HG03159 (cell line): ENCODE measurements at regions not wholly inside any gene's neighbourhood (a gene's known extent, or its start where the extent isn't known, plus 50 kb on each side); places are given as distances from the start of the nearest gene placed in this dataset.

Source experiments
- ATAC-seq: cut with Tn5 transposase; IDR thresholded peaks from one replicate; pipeline ENCODE4 v1.9.1; 2021; ENCODE audit warnings: mild to moderate bottlenecking, moderate library complexity; ENCODE audit not compliant: unreplicated experiment

DNA sequence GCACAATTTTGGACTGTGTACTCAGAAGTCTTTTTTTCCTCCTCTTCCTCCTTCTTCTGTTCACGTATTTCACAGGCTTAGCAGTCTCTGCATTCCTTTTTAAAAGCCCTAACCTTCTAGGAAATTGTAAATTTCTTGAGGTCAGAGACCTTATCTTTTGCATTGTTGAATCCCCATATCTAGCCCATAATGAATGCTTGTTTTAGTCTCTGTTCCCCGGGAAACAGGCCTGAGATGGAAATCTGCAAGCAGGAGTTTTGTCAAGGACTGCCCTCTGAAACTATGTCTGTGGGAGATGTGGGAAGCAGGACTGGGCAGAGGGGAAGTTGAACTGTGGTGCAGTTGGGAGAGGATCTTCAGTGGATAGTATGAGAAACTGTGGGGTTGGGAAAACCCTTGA, 272.2 kb upstream of the DAB1 start:
- ATAC-seq: no peak

DNA sequence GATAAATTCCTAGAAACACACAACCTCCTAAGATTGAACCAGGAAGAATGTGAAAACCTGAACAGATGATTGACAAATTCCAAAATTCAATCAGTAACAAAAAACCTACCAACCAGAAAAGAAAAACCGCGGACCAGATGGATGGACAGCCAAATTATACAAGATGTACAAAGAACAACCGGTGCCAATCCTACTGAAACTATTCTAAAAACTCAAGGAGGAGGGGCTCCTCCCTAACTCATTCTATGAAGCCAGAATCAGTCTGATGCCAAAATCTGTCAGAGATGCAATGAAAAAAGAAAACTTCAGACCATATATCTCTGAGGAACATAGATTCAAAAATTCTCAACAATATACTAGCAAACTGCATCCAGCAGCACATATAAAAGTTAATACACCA, 262.4 kb upstream of the DAB1 start:
- ATAC-seq: no peak

DNA sequence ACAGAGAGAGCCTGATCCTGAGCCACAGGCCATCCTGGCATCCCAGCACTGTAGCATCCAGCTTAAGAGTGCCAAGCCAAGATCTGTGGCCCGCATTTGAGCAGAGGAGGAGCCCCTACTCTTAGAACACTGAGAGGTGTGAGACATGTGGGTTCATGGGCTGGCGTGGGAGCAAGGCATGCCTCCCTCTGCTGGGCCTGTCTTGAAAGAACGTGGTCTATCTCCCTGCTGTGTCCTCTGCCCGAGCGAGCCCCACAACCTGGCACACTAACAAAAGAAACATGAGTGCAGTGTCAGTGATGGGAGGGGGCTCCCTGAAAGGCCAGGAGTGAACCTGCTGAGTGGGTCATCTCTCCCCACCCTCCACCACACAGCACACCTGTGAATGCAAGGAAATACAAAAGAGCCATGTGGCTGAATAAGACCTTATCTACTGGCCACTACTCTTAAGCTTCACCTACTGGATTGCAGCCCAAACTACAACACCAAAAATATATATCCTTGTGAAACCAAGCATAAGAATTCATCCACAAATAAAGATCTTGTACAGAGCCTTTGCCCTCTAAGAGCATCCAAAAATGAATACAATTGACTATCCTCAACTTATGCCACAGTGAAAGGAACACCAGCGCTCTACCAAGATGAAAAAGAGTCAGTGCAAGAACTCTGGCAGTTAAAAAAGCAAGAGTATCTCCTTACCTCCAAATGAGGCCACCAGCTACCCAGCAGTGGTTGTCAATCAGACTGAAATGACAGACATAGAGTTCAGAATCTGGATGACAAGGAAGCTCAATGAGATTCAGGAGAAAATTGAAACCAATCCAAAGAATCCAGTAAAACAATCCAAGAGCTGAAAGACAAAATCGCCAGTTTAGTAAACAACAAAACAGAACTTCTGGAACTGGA, 259.4 kb upstream of the DAB1 start:
- ATAC-seq: no peak

DNA sequence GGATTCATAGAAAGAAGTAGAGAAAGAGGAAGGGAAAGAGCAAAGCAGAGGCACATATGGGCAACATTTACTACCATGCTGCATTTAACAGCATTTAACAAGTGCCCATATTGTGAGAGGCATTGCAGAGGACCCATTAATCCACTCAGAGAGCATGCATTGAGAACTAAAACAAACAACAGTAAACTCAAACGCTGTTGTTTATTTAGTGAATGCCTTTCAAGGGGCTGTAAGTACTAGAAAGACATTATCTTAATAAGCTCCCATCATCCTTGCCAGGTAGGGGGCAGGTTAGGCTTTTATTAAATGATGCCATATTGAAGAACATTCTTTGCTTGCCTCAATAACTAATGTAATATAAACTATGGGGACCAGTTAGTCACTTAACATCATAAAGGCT, 254.3 kb upstream of the DAB1 start:
- no peak for ATAC-seq

DNA sequence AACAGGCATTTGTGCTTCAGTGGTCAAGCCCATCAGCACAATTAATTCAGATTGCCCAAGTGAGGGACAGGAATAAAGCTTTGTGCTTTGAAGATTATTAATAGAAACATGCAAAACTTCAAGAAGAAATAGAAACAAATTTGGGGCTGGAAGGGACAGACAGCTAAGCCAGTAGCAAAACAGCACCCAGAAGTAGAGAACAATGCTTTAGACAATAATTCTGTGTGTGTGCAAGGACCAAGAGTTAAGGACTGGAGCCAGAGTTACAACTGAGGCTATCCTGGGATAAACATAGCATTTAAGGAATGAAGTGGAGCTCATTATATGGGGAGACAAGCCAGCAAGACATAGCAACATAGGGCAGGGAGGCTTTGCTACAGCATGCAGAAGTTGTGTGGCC, 251.9 kb upstream of the DAB1 start:
- no peak for ATAC-seq

DNA sequence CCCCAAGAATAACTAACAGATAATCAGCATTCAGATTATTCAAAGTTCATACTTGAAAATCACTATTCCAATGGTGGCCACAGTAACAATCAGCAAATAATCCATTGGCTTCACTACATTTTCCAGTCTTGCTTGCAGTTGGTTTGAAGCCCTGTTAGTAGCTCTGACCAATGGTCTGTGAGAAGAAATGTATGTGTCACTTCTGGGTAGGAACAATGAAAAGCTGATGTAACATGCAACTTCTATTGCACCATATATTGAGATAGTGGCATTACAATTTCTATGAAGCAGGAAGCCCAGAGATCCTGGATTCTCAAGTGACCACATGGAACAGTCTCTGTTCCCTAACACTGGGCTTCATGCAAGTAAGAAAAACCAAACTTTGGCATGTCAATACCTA, 250.9 kb upstream of the DAB1 start:
- ATAC-seq: no peak

DNA sequence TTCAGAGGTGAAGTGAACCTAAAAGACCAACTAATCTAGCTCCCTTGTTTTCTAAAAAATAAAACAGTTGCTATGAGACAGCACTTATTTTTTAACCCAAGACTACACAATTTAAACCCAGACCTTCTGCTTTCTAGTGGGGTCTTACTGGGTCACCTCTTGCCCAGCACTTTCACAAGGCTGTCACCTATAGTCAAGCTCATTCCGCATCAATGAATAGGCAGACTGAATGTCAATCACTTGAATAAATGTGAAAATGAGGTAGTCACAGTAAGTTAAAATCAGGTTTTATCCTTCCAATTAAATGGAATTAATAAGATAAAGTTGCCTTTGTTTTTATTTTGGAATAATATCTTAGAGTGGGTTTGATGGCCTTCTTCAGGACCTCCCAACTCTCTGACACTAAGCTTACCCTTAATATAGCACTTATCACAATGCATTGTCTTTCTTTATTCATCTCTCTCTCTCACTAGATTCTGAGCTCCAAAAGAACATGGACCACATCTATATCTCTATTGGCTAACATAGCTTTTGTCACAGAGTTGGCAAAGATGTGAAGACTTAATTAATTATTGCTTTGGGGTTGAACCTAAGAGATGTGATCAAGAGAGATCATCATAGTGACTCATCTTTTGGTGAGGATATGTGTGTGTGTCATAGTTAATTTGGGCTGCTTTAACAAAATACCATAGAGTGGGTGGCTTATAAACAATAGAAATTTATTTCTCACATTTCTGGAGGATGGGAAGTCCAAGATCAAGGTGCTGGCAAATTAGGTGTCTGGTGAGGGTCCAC, 248.7 kb upstream of the DAB1 start:
- ATAC-seq: no peak

DNA sequence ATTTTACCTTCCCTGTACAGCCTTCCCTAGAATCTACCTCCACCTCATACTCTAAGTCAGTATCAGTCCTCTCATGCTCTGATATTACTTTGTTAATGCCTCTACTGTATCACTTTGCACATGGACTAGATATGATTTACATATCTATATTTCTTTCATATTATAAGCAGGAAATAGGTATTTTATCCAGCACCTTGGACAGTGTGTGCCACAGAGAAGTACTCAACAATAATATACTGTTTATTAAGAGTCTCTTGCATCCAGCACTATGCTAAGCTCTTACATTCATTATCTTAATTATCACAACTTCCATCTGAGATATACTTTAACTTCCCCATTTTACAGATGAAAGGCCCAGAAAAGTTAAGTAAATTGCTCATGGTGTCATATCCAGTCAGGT, 247.9 kb upstream of the DAB1 start:
- ATAC-seq: no peak

DNA sequence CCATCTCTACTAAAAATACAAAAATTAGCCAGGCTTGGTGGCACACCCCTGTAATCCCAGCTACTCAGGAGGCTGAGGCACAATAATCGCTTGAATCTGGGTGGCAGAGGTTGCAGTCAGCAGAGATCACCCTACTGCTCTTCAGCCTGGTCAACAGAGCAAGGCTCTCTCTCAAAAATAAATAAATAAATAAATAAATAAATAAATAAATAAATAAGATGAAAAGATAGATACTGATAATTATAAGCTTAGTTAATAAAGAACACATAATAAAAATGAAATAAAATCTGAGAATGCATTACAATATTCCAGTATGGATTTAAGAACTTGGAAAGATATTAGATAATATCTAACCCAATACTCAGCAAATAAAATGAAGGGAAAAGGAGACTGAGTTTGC, 235.9 kb upstream of the DAB1 start:
- ATAC-seq: no peak

DNA sequence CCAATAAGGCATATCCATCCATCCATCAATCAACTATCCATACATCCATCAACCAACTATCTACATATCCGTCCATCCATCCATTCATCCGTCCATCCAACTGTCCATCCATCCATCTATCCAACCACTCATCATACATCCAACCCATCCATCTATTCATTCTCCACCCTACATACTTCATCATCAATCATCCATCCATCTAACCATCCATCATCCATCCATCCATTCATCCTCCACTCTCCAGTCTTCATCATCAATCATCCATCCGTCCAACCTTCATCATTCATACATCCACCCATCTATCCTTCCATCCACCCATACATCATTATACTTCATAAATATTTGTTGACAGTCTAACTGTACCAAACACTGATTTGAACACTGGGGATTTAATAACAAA, 231.3 kb upstream of the DAB1 start:
- ATAC-seq: no peak

DNA sequence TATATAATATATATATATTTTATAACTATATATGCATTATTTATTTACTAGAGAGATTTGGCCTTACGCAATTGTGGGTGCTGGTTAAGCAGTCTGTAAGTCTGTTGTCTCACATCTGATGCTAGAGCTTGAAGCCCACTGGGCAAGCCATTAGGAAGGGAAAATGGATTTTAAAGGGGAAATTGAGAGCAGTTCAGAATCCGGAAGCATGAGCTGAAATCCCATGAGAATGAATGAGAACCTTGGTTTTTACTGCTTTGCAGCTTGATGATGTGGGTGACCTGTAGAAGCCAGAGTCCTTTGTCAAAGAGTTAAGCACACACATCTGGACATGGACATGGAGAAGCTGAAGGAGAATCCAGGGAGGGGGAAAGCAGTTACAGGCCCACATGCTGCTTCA, 220.8 kb upstream of the DAB1 start:
- ATAC-seq: no peak

DNA sequence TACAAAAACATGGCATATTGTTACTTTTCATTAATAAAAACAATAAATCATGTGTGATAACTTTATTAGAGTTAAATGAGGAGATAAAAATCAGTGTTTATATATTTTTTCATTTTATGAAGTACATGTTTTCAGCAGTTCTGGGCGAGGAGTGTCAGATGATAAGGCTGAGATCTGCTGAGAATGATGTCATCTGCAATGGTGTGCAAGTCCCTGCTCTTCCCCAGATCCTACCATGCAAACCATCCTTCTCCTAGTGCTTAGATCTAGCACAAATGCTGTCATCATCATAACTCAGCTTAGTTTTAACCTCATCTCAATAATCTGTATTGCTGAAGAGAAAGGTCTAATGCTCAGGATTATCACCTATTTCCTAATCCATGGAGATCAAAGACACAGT, 214.4 kb upstream of the DAB1 start:
- ATAC-seq: no peak

DNA sequence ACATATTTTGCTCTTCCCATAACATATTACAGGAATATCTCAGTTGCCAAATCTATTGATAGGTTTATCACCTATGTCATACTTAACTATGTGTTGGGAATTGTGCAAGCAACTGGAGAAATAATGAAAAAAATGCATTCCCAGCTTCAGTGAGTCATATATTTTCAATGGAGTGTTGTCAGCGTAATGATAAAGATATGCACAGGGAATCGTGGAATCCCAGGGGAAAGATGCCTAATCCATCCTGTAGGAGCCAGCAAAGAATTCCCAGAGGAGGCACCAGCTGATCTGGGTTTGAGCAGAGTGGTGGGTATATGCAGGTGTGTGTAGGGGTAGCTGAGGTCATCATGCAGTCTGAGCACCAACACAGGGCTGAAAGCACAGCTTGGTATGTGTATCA, 213.3 kb upstream of the DAB1 start:
- no peak for ATAC-seq

DNA sequence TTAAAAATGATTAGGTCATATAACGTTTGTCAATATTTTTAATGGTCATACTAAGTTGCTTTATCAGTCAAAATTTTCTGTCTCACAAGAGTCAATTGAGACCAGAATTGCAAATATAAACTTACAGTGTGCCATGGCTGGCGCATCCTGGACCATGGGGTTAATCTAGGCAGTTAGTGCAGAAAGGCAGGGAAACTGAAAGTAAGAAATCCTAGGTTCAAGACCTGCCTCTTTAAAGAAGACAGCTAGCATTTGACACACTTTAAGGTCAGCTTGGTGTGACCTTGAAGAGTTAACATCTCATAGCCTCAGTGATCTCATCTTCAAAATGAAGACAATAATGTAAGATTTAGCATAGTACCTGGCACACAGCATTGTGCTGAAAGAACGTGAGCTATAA, 210.0 kb upstream of the DAB1 start:
- no peak for ATAC-seq

DNA sequence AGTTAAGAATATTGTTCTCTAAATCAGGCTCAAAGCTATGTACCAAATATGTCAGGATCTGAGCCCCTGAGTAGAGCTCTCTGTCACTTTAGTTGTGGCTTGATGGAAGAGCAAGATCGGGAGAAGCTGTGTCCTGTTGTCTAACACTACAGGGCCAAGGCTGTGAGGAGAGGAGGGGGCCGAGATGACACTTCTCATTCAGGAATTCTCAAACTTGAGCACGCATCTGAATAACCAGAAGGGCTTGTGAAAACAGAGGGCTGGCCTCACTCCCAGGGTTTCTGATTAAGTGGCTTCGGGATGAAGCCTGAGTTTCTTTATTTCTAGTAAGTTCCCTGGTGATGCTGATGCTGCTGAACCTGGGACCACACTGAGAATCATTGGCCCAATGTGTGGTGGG, 209.2 kb upstream of the DAB1 start:
- ATAC-seq: no peak

DNA sequence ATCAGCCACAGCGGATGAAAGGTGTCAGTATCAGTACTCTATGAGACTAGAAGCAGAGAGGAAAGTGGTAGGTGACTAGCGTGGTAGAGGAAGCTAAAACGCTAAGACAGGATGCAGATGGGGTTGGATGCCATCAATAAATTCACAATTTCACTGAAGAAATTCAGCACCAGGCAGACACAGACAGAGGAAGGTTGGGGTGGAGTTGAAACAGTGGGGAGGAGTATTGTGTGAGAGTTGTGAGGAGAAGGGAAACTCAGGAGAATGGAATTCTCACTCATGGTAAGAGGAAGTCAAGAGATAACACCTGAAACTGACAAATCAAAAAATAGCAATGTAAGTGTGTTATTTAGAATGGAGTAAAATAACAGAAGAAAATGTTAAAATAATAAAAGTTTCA, 208.5 kb upstream of the DAB1 start:
- ATAC-seq: no peak

DNA sequence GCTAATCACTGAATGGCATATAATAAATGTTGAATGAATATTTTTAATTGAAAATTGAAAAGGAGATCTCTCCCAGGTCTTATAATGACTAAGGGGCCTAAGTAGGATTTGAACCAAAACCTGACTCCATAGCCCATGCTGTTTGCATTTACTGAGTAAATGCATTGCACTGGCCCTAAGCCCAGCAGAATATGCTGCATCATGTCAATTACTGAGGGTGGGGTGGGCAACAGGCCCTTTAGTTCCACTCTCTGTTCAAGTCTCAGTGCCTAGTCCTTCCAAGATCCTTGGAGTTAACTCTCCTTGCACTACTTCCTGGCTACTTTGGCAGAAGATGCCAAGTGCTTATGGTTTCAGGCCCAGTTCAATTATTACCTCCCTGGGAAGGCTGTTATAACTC, 203.8 kb upstream of the DAB1 start:
- no peak for ATAC-seq

DNA sequence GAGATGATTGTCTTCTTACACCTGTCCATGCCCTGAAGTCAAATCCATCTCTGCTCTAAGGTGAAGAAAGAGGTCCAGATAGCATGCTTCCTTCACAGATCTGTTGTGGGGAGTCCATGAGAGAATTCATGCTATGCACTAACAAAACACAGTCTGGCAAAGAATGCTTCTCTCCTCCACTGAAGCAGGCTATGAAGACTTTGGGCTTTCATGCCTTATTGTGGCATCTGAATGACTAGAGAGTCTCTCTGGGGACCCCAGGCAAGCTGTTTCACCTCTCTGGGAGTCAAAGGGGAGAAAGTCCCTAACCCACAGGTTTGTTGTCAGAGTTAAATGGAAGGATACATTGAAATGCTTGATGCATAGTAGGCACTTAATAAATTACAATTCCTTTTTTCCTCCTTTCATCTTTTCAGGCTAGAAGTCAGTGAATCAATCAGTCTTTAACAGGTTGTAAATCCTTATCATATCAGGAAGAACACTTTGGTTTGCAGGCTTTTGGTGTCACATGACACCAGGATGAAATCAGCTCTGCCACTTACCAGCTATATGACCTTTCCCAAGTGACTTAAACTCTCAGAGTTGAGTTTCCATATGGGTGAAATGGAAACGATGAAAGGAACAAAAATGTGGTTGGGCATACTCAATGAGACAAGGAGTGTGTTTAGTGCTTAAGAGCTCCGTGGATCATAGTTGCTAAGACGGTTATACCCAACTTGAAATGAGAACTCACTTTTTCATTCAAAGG, 200.1 kb upstream of the DAB1 start:
- no peak for ATAC-seq

DNA sequence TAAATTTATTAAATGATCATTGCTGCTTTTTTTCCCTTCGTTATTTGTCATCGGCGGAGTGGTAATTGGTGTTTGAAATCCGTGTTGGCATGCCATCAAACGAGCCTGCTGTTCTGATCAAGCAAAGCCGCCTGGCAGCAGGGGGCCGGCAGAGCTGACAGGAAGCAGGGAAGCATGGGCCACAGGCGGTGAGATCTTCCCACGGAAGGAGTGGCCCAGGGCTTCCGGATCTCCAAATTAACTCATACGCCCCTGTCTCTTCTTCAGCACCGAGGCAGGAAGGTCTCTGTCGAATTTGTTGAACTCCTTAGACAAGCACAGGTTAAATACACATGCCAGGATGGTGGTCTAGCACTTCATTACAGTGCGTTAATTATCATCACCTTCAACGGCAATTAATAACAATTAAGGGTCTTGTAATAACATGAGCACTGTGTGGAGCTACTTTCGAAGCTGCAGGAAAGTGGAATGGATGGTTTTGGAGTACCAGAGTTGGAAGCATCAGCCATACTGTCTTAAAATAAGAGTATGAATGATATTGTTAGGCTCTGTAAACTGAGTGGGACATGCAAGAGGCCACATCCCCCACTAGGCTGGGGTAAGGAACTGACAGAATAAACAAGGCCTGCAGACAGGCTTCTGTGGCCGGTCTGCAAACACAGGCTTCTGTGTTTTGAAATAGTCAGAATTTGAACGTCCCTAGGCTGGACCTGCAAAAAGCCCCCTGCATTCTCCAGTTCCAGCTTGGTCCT, 199.4 kb upstream of the DAB1 start:
- ATAC-seq: no peak

DNA sequence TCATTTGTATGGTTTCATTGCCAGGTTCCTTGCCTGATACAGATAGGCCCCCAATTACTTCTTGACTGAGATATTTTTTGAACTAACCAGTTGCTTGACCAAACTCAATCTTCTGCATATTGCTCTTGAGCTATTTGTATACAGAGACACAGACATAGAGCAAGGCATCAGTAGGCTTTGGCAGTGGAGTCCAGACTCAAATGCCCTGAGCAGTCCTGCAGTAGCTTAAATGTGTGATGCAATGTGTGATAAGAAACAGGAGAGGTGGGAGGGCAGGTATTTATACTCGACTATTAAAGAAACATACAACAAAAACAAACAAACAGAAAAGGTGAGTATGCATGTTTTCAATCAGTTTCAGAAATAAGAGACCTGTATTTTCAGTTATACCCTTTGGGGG, 197.9 kb upstream of the DAB1 start:
- ATAC-seq: no peak

DNA sequence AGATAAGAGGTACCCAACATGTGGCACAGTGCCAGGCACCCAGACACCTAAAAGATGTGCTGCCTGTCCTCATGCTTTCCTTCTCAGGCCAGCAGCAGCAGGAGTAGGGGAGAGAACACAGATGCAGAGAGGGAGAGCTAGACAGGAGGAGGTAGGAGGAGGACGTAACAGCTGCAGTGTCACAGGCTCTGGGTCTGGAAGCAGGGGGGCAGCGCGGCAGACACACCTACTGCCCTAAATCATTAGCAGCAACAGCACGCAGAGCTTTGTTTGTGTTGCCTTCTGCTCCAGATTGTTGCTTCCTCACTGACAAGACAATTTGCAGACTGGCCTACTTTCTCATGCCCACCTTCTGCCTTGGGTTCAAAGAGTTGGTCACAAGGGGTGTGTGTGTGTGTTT, 196.7 kb upstream of the DAB1 start:
- ATAC-seq: no peak
